ENCODE measurements at regions not wholly inside any gene's neighbourhood (a gene's known extent, or its start where the extent isn't known, plus 50 kb on each side); places are given as distances from the start of the nearest gene placed in this dataset.

- Histone ChIP-seq H3K9me3 (ENCODE audit: control insufficient read depth, low read length) (no peaks in the 10 kb centered on the region), H3K36me3 (ENCODE audit: control insufficient read depth, insufficient read depth, low read length) (no peaks in the 10 kb centered on the region), H3K4me3 (ENCODE audit: low read length) (no peak overlapping the region), H3K27me3 (ENCODE audit: control insufficient read depth, insufficient read depth, low read length) (no peaks in the 10 kb centered on the region), H3K9ac (ENCODE audit: low read length) (no peak overlapping the region), H3K4me1 (ENCODE audit: control insufficient read depth, insufficient read depth, low read length) (peaks cover 35% of the 10 kb centered on the region)
Observed at GRCh38 chr11:80041136-80042000, 600.5 kb upstream of the TENM4 start.

DNA sequence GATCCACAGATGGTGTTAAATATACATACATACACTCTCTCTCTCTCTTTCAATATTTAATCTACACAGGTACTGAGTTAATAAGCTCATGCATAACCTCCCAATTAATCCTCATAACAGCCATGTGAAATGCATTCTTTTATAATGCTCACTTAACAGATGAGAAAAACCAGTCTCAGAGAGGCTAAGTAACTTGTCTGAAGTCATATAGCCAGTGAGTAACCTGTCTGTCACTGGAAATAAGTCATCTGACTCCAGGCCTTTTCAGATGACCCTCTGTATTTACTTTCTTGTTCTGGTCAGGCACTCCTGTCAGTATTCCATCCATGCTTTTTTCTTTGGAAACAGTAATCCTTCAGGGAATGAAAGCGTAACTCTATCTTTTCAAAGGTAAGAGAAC, 594.0 kb upstream of the TENM4 start:
- no peaks in the 10 kb centered on the region for H3K27me3 ChIP-seq (ENCODE audit: control insufficient read depth, insufficient read depth, low read length)
- H3K4me3 ChIP-seq (ENCODE audit: low read length) = no peak overlapping the region
- H3K4me1 ChIP-seq (ENCODE audit: control insufficient read depth, insufficient read depth, low read length) = peaks cover 36% of the 10 kb centered on the region
- H3K36me3 ChIP-seq (ENCODE audit: control insufficient read depth, insufficient read depth, low read length) = no peaks in the 10 kb centered on the region
- no peak overlapping the region for H3K9ac ChIP-seq (ENCODE audit: low read length)
- H3K9me3 ChIP-seq (ENCODE audit: control insufficient read depth, low read length) = no peaks in the 10 kb centered on the region

DNA sequence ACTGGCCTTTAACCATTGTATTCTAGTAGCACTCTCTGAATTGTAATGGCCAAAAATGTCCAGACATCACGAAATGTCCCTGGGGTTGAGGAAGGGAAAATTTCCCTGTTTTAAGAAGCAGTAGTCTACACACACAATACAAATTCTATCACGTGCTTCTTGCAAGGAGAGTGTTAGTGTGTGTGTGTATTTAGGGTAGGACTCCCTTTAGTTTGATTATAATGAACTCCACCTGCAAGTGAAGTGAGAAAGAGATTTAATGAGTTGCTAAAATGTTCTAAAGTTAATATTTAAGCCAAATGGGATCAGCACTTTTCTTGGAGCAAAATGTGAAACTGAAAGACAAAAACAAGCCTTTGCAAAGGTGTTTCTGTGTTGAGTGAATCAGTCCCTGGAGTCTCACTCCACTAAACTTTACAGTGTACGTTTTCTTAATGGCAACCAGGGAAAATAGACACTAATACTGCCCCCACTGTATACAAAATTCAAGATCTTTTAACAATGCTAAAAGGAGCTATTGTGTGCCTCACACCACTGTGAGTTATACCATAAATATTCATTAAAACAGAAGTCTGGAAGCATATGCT, 590.3 kb upstream of the TENM4 start:
- H3K4me1 ChIP-seq (ENCODE audit: control insufficient read depth, insufficient read depth, low read length) = no peaks in the 10 kb centered on the region
- peak overlapping the region; percentile 16 for H3K9ac ChIP-seq (ENCODE audit: low read length)
- no peak overlapping the region for H3K4me3 ChIP-seq (ENCODE audit: low read length)
- no peaks in the 10 kb centered on the region for H3K36me3 ChIP-seq (ENCODE audit: control insufficient read depth, insufficient read depth, low read length)
- no peaks in the 10 kb centered on the region for H3K9me3 ChIP-seq (ENCODE audit: control insufficient read depth, low read length)
- H3K27me3 ChIP-seq (ENCODE audit: control insufficient read depth, insufficient read depth, low read length) = no peaks in the 10 kb centered on the region

- Histone ChIP-seq H3K9me3 (ENCODE audit: control insufficient read depth, low read length) (no peaks in the 10 kb centered on the region), H3K4me3 (ENCODE audit: low read length) (no peak overlapping the region), H3K9ac (ENCODE audit: low read length) (no peak overlapping the region), H3K4me1 (ENCODE audit: control insufficient read depth, insufficient read depth, low read length) (no peaks in the 10 kb centered on the region), H3K27me3 (ENCODE audit: control insufficient read depth, insufficient read depth, low read length) (no peaks in the 10 kb centered on the region), H3K36me3 (ENCODE audit: control insufficient read depth, insufficient read depth, low read length) (no peaks in the 10 kb centered on the region)
Observed at GRCh38 chr11:80028998-80029397, 588.2 kb upstream of the TENM4 start.

DNA sequence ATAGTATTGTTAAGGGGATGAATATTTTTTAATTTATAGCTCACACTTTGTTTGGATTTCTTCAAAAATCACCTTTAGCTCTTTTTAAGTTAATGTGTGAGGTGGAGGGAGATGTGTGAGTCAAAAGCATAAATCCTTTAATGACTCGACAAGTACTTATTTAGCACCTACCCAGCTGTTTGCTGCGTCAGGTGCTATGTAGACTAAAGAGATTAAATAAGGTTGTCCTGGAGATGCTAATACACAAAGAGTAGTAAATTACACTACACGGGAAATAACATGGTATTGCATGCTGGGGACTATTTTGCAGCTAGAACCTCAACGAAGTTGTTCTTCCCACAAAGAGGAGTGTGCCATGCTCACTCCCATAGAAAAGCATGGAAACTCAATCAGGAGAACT, 583.3 kb upstream of the TENM4 start:
- Histone ChIP-seq H3K36me3 (ENCODE audit: control insufficient read depth, insufficient read depth, low read length) (no peaks in the 10 kb centered on the region), H3K27me3 (ENCODE audit: control insufficient read depth, insufficient read depth, low read length) (no peaks in the 10 kb centered on the region), H3K9ac (ENCODE audit: low read length) (no peak overlapping the region), H3K4me3 (ENCODE audit: low read length) (no peak overlapping the region), H3K9me3 (ENCODE audit: control insufficient read depth, low read length) (no peaks in the 10 kb centered on the region), H3K4me1 (ENCODE audit: control insufficient read depth, insufficient read depth, low read length) (no peaks in the 10 kb centered on the region)

- Histone ChIP-seq H3K27me3 (ENCODE audit: control insufficient read depth, insufficient read depth, low read length) (no peaks in the 10 kb centered on the region), H3K36me3 (ENCODE audit: control insufficient read depth, insufficient read depth, low read length) (no peaks in the 10 kb centered on the region), H3K9me3 (ENCODE audit: control insufficient read depth, low read length) (no peaks in the 10 kb centered on the region), H3K4me3 (ENCODE audit: low read length) (no peak overlapping the region), H3K4me1 (ENCODE audit: control insufficient read depth, insufficient read depth, low read length) (no peaks in the 10 kb centered on the region), H3K9ac (ENCODE audit: low read length) (no peak overlapping the region)
Observed at GRCh38 chr11:80023386-80023785, 582.6 kb upstream of the TENM4 start.

DNA sequence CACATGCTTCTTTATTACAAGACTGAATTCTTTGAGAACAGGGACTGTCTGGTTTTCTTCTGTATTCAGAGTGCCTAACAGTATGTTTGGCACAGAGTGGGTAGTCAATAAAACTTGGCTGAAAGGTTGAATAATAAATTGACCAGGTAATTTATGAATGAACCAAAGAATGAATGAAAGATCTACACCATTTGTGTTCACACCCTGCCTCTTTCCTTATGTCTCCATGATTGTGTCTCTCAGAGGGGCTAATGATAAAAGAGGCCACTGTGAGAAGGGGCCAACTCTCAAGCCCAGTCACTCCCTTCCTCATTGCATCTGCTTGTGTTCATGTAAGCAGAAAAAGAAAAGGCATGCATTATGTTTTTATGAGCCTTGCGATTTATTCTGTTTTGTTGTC, 569.7 kb upstream of the TENM4 start:
- H3K27me3 ChIP-seq (ENCODE audit: control insufficient read depth, insufficient read depth, low read length) = no peaks in the 10 kb centered on the region
- no peaks in the 10 kb centered on the region for H3K36me3 ChIP-seq (ENCODE audit: control insufficient read depth, insufficient read depth, low read length)
- H3K9ac ChIP-seq (ENCODE audit: low read length) = no peak overlapping the region
- H3K4me1 ChIP-seq (ENCODE audit: control insufficient read depth, insufficient read depth, low read length) = no peaks in the 10 kb centered on the region
- H3K4me3 ChIP-seq (ENCODE audit: low read length) = no peak overlapping the region
- no peaks in the 10 kb centered on the region for H3K9me3 ChIP-seq (ENCODE audit: control insufficient read depth, low read length)

- Histone ChIP-seq H3K36me3 (ENCODE audit: control insufficient read depth, insufficient read depth, low read length) (no peaks in the 10 kb centered on the region), H3K9ac (ENCODE audit: low read length) (no peak overlapping the region), H3K4me1 (ENCODE audit: control insufficient read depth, insufficient read depth, low read length) (no peaks in the 10 kb centered on the region), H3K4me3 (ENCODE audit: low read length) (no peak overlapping the region), H3K27me3 (ENCODE audit: control insufficient read depth, insufficient read depth, low read length) (no peaks in the 10 kb centered on the region), H3K9me3 (ENCODE audit: control insufficient read depth, low read length) (no peaks in the 10 kb centered on the region)
Observed at GRCh38 chr11:80009081-80009480, 568.3 kb upstream of the TENM4 start.

- H3K4me1 ChIP-seq (ENCODE audit: control insufficient read depth, insufficient read depth, low read length) = no peaks in the 10 kb centered on the region
- no peaks in the 10 kb centered on the region for H3K27me3 ChIP-seq (ENCODE audit: control insufficient read depth, insufficient read depth, low read length)
- H3K36me3 ChIP-seq (ENCODE audit: control insufficient read depth, insufficient read depth, low read length) = no peaks in the 10 kb centered on the region
- no peaks in the 10 kb centered on the region for H3K9me3 ChIP-seq (ENCODE audit: control insufficient read depth, low read length)
- no peak overlapping the region for H3K4me3 ChIP-seq (ENCODE audit: low read length)
- no peak overlapping the region for H3K9ac ChIP-seq (ENCODE audit: low read length)
Observed at GRCh38 chr11:80007616-80008015, 566.8 kb upstream of the TENM4 start.

DNA sequence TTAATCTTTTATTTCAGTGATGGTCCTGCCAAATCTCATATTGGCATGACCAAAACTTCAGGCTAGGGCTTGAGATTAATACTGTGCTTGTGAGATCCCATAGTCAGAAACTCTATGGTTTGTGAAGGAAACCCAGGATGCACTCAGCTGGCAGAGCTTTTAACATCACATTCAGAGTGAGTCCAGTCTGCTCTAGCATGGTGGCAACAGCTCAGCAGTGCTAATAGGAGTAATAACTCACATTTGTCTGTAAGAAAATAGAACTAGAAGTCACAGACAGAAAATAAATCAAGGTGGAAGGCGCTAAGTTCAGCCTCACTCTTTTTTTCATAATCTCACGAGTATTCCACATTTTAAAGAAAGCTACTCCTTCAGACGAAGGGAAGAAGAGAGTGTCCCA, 549.3 kb upstream of the TENM4 start:
- Histone ChIP-seq H3K9me3 (ENCODE audit: control insufficient read depth, low read length) (no peaks in the 10 kb centered on the region), H3K9ac (ENCODE audit: low read length) (no peak overlapping the region), H3K36me3 (ENCODE audit: control insufficient read depth, insufficient read depth, low read length) (no peaks in the 10 kb centered on the region), H3K27me3 (ENCODE audit: control insufficient read depth, insufficient read depth, low read length) (no peaks in the 10 kb centered on the region), H3K4me1 (ENCODE audit: control insufficient read depth, insufficient read depth, low read length) (no peaks in the 10 kb centered on the region), H3K4me3 (ENCODE audit: low read length) (no peak overlapping the region)

DNA sequence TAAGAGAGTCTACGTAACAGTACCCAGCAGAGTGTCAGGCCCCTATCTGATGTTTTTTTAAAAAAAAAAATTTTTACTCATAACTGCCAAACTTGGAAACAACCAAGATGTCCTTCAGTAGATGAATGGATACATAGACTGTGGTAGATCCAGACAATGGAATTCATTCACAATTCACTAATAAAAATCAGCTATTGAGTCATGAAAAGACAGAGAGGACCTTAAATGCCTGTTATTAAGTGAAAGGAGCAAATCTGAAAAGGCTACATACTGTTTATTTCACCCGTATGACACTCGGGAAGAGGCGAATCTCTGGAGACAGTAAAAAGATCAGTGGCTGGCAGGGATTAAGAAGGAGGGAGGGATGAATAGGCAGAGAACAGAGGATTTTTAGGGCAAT, 541.4 kb upstream of the TENM4 start:
- Histone ChIP-seq H3K36me3 (ENCODE audit: control insufficient read depth, insufficient read depth, low read length) (no peaks in the 10 kb centered on the region), H3K9me3 (ENCODE audit: control insufficient read depth, low read length) (no peaks in the 10 kb centered on the region), H3K9ac (ENCODE audit: low read length) (no peak overlapping the region), H3K4me1 (ENCODE audit: control insufficient read depth, insufficient read depth, low read length) (no peaks in the 10 kb centered on the region), H3K27me3 (ENCODE audit: control insufficient read depth, insufficient read depth, low read length) (no peaks in the 10 kb centered on the region), H3K4me3 (ENCODE audit: low read length) (no peak overlapping the region)

DNA sequence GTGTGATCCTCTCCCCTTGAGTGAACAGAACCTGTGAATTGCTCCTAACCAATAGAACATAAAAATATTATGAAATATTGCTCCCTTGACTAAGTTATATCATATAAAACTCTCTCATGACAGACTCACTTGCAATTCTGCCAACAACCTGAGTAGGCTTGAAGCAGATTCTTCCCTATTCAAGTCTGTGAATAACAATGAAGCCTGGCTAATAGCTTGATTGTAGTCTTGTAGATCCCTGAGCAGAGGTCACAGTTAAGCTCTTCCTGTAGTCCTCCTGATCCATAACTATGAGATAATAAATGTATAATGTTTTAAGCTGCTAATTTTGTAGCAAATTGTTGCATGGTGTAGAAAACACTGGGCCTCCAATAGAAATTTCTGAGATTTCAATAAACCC, 540.1 kb upstream of the TENM4 start:
- no peaks in the 10 kb centered on the region for H3K4me1 ChIP-seq (ENCODE audit: control insufficient read depth, insufficient read depth, low read length)
- H3K4me3 ChIP-seq (ENCODE audit: low read length) = no peak overlapping the region
- no peak overlapping the region for H3K9ac ChIP-seq (ENCODE audit: low read length)
- H3K27me3 ChIP-seq (ENCODE audit: control insufficient read depth, insufficient read depth, low read length) = no peaks in the 10 kb centered on the region
- no peaks in the 10 kb centered on the region for H3K9me3 ChIP-seq (ENCODE audit: control insufficient read depth, low read length)
- H3K36me3 ChIP-seq (ENCODE audit: control insufficient read depth, insufficient read depth, low read length) = no peaks in the 10 kb centered on the region
